GM12878 (cell line): ENCODE measurements at regions not wholly inside any gene's neighbourhood (a gene's known extent, or its start where the extent isn't known, plus 50 kb on each side); places are given as distances from the start of the nearest gene placed in this dataset.

Source experiments
- ATAC-seq: fragments of 200-7000 bp; cut with Tn5 transposase; 3 replicates; pipeline ENCODE4 v1.9.1; 2020; ENCODE audit warnings: mild to moderate bottlenecking, moderate library complexity
- BruUV-seq: library from RNA; stranded (reverse); fragments of 400-500 nt; replicated peaks from 2 replicates; lab custom pipeline; 2021; lab: Mats Ljungman, UMichigan
- CTCF ChIA-PET: fragments of 300-600 bp; sonication (Branson Sonifier 250); formaldehyde crosslinking; extraction: SDS; loops from one replicate; lab custom pipeline; 2021; ENCODE audit warnings: inconsistent platforms; lab: Yijun Ruan, JAX
- POLR2A ChIA-PET: fragments of 350-600 bp; formaldehyde crosslinking; extraction: SDS; loops from one replicate; lab custom pipeline; 2021; ENCODE audit warnings: inconsistent platforms; lab: Charles Lee
- RAD21 ChIA-PET: fragments of 300-600 bp; sonication (Branson Sonifier 250); formaldehyde crosslinking; loops from one replicate; lab custom pipeline; 2023; ENCODE audit warnings: antibody characterized with exemption; ENCODE audit not compliant: unreplicated experiment; lab: Charles Lee
- SMC1A ChIA-PET: fragments of 300-600 bp; sonication (Branson Sonifier 250); formaldehyde crosslinking; loops from one replicate; lab custom pipeline; 2023; ENCODE audit not compliant: unreplicated experiment, uncharacterized antibody; lab: Charles Lee
- DNase-seq: peaks from one replicate; pipeline ENCODE4 v3.0.0-alpha.2; 2011; ENCODE audit warnings: low read depth, low spot score
- FAIRE-seq: peaks from 3 replicates; lab custom pipeline; 2011; peaks lifted over from hg19 to GRCh38; lab: Jason Lieb, UNC
- H2AFZ ChIP-seq: 2 replicates; pipeline ENCODE4 v1.6.0; 2011; ENCODE audit warnings: low read depth, low read length, control low read depth; ENCODE audit not compliant: control insufficient read depth
- H3K27ac ChIP-seq: 2 replicates; pipeline ENCODE4 v1.5.1; 2011; ENCODE audit warnings: control low read depth; ENCODE audit not compliant: control insufficient read depth, insufficient read depth
- H3K27me3 ChIP-seq, 2 experiments: replicated peaks in 1 of 2; 2 replicates each; pipeline versions ENCODE4 v1.6.0 to v1.6.1; 2011; ENCODE audit warnings: low read length in 1 of 2; ENCODE audit not compliant: control insufficient read depth in 2 of 2, insufficient read depth in 2 of 2
- H3K36me3 ChIP-seq, 2 experiments: 2 replicates each; pipeline ENCODE4 v1.5.1; 2011; ENCODE audit warnings: low read length in 1 of 2; ENCODE audit not compliant: control insufficient read depth in 2 of 2, insufficient read depth in 2 of 2
- H3K4me1 ChIP-seq: 2 replicates; pipeline ENCODE4 v1.6.1; 2011; ENCODE audit warnings: mild to moderate bottlenecking, low read length, moderate library complexity, mixed read lengths; ENCODE audit not compliant: control insufficient read depth, insufficient read depth
- H3K4me2 ChIP-seq: 2 replicates; pipeline ENCODE4 v1.6.0; 2011; ENCODE audit warnings: control low read depth; ENCODE audit not compliant: control insufficient read depth, insufficient read depth
- H3K4me3 ChIP-seq: fragments of 200-600 bp; sonication (generic); 2 replicates; pipeline ENCODE4 v1.5.1; 2016
- H3K79me2 ChIP-seq: 2 replicates; pipeline ENCODE4 v1.6.0; 2011; ENCODE audit warnings: low read length; ENCODE audit not compliant: control insufficient read depth, insufficient read depth
- H3K9ac ChIP-seq: 2 replicates; pipeline ENCODE4 v1.8.0; 2011; ENCODE audit warnings: low read length, control low read depth, mixed read lengths; ENCODE audit not compliant: control insufficient read depth, insufficient read depth
- H3K9me3 ChIP-seq: replicated peaks from 3 replicates; pipeline ENCODE4 v1.5.1; 2011; ENCODE audit warnings: mild to moderate bottlenecking, low read length; ENCODE audit not compliant: control insufficient read depth, insufficient read depth
- H4K20me1 ChIP-seq: 2 replicates; pipeline ENCODE4 v1.6.0; 2011; ENCODE audit not compliant: control insufficient read depth, insufficient read depth
- BACH1 ChIP-seq: fragments of 450-650 bp; IDR thresholded peaks from 2 replicates; pipeline ENCODE4 v1.6.1; 2017; ENCODE audit warnings: mild to moderate bottlenecking, borderline replicate concordance
- BCL11A ChIP-seq: IDR thresholded peaks from 2 replicates; pipeline ENCODE4 v1.6.1; 2011; ENCODE audit warnings: low read depth, low read length
- BCL3 ChIP-seq: IDR thresholded peaks from 2 replicates; pipeline ENCODE4 v1.6.1; 2011; ENCODE audit warnings: borderline replicate concordance, low read depth, mild to moderate bottlenecking, moderate library complexity, low read length; ENCODE audit not compliant: insufficient read depth, poor library complexity, severe bottlenecking
- BRCA1 ChIP-seq: IDR thresholded peaks from 2 replicates; pipeline ENCODE4 v1.6.1; 2011; ENCODE audit warnings: low read depth, low read length, improper control_type of control experiment
- CREM ChIP-seq: IDR thresholded peaks from 2 replicates; pipeline ENCODE4 v1.6.1; 2014; ENCODE audit warnings: antibody characterized with exemption, low read depth
- EP300 ChIP-seq, 2 experiments: fragments of 150-350 bp in 1 of 2; IDR thresholded peaks; 2 replicates each; pipeline ENCODE4 v1.6.1; 2011 to 2012; ENCODE audit warnings: low read depth in 2 of 2, low read length in 2 of 2, borderline replicate concordance in 1 of 2, improper control_type of control experiment in 1 of 2, inconsistent platforms in 1 of 2; ENCODE audit not compliant: control insufficient read depth in 1 of 2
- FOS ChIP-seq: IDR thresholded peaks from 3 replicates; pipeline ENCODE4 v1.6.1; 2011; ENCODE audit warnings: borderline replicate concordance; ENCODE audit not compliant: insufficient read length; ENCODE audit errors: extremely low read depth
- HCFC1 ChIP-seq: fragments of 150-350 bp; IDR thresholded peaks from 2 replicates; pipeline ENCODE4 v1.6.1; 2014; ENCODE audit warnings: low read length
- KDM1A ChIP-seq: fragments of 200-600 bp; sonication (generic); IDR thresholded peaks from 2 replicates; pipeline ENCODE4 v1.6.1; 2016; ENCODE audit warnings: borderline replicate concordance
- NR2C1 ChIP-seq: fragments of 450-650 bp; IDR thresholded peaks from 2 replicates; pipeline ENCODE4 v1.6.1; 2017; ENCODE audit warnings: antibody characterized with exemption, mild to moderate bottlenecking, moderate library complexity
- NR2F1 ChIP-seq: fragments of 450-650 bp; conservative IDR thresholded peaks from 2 replicates; pipeline ENCODE4 v1.6.1; 2017; ENCODE audit warnings: mild to moderate bottlenecking
- STAT3 ChIP-seq: IDR thresholded peaks from 2 replicates; pipeline ENCODE4 v1.6.1; 2011; ENCODE audit warnings: low read depth, low read length, improper control_type of control experiment
- ZBED1 ChIP-seq: IDR thresholded peaks from 2 replicates; pipeline ENCODE4 v1.6.1; 2016; ENCODE audit warnings: borderline replicate concordance
- ZNF207 ChIP-seq: fragments of 450-650 bp; IDR thresholded peaks from 2 replicates; pipeline ENCODE4 v1.6.1; 2014; ENCODE audit warnings: antibody characterized with exemption, mild to moderate bottlenecking, borderline replicate concordance
- ZNF24 ChIP-seq: fragments of 450-650 bp; IDR thresholded peaks from 2 replicates; pipeline ENCODE4 v1.6.1; 2017; ENCODE audit warnings: antibody characterized with exemption, mild to moderate bottlenecking
- WGBS: methylation state at CpG from one replicate; pipeline ENCODE4 v1.1.6; 2016; ENCODE audit warnings: low lambda C conversion rate; ENCODE audit not compliant: insufficient replicate concordance, insufficient coverage; ENCODE audit errors: missing lambda C conversion rate; 5-methylcytosine and 5-hydroxymethylcytosine counted together
- in situ Hi-C: fragments of 300-500 bp; cut with MboI; formaldehyde crosslinking; loops from 9 replicates; pipeline ENCODE4 v1.14.3; 2018; ENCODE audit warnings: mixed read lengths
- intact Hi-C: fragments of 100-400 bp; cut with micrococcal nuclease; formaldehyde crosslinking; loops from one replicate; pipeline ENCODE4 v1.14.2; 2022; ENCODE audit not compliant: unreplicated experiment
- TF ChIP-seq, protein P1 (sequence below): fragments of 450-650 bp; IDR thresholded peaks from 2 replicates; pipeline ENCODE4 v1.6.1; 2016; ENCODE audit warnings: mild to moderate bottlenecking
- TF ChIP-seq, protein P2 (sequence below): IDR thresholded peaks from 2 replicates; pipeline ENCODE4 v1.6.1; 2012; ENCODE audit warnings: mild to moderate bottlenecking, low read depth, low read length

- ChIA-PET CTCF (interaction anchor here (1.0 kb wide), 1 partner anchor 14 kb away, joined by 3 read pairs; no protein-coding TSS in a partner anchor), POLR2A (no interaction called here), SMC1A (no interaction called here), RAD21 (no interaction called here)
- Histone ChIP-seq H3K4me3 (no peak overlapping the region), H3K79me2 (no peaks in the 10 kb centered on the region), H3K9me3 (no peaks in the 10 kb centered on the region), H3K27ac (no peak overlapping the region), H4K20me1 (no peaks in the 10 kb centered on the region), H3K27me3 (no peaks in the 10 kb centered on the region), H3K36me3 (no peaks in the 10 kb centered on the region), H3K4me2 (no peak overlapping the region), H3K4me1 (no peaks in the 10 kb centered on the region), H3K9ac (no peak overlapping the region), H2AFZ (no peak overlapping the region)
- DNase-seq (no peak), ATAC-seq (no peak), FAIRE-seq (no peak)
- in situ Hi-C loops, result no loop called here
- TF ChIP-seq ZBED1 (no peak), STAT3 (no peak), NR2C1 (no peak), EP300 (IDR thresholded peaks at IDR 0.05; ENCODE audit: borderline replicate concordance in 1 of 2, control insufficient read depth in 1 of 2, low read depth in 2 of 2, low read length in 2 of 2) (no peak), KDM1A (no peak), ZNF24 (no peak), ZNF207 (no peak), BRCA1 (no peak), CREM (no peak), BCL3 (no peak), NR2F1 (no peak), BACH1 (no peak), BCL11A (no peak), HCFC1 (no peak), FOS (no peak)
- TF ChIP-seq, protein P1, sequence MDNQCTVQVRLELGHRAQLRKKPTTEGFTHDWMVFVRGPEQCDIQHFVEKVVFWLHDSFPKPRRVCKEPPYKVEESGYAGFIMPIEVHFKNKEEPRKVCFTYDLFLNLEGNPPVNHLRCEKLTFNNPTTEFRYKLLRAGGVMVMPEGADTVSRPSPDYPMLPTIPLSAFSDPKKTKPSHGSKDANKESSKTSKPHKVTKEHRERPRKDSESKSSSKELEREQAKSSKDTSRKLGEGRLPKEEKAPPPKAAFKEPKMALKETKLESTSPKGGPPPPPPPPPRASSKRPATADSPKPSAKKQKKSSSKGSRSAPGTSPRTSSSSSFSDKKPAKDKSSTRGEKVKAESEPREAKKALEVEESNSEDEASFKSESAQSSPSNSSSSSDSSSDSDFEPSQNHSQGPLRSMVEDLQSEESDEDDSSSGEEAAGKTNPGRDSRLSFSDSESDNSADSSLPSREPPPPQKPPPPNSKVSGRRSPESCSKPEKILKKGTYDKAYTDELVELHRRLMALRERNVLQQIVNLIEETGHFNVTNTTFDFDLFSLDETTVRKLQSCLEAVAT, result no peak
- TF ChIP-seq, protein P2, sequence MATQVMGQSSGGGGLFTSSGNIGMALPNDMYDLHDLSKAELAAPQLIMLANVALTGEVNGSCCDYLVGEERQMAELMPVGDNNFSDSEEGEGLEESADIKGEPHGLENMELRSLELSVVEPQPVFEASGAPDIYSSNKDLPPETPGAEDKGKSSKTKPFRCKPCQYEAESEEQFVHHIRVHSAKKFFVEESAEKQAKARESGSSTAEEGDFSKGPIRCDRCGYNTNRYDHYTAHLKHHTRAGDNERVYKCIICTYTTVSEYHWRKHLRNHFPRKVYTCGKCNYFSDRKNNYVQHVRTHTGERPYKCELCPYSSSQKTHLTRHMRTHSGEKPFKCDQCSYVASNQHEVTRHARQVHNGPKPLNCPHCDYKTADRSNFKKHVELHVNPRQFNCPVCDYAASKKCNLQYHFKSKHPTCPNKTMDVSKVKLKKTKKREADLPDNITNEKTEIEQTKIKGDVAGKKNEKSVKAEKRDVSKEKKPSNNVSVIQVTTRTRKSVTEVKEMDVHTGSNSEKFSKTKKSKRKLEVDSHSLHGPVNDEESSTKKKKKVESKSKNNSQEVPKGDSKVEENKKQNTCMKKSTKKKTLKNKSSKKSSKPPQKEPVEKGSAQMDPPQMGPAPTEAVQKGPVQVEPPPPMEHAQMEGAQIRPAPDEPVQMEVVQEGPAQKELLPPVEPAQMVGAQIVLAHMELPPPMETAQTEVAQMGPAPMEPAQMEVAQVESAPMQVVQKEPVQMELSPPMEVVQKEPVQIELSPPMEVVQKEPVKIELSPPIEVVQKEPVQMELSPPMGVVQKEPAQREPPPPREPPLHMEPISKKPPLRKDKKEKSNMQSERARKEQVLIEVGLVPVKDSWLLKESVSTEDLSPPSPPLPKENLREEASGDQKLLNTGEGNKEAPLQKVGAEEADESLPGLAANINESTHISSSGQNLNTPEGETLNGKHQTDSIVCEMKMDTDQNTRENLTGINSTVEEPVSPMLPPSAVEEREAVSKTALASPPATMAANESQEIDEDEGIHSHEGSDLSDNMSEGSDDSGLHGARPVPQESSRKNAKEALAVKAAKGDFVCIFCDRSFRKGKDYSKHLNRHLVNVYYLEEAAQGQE, result no peak
- intact Hi-C loops, result no loop called here
- no TSS peak for BruUV-seq
- 4% methylated on average over 1 of the region's 1 CpG for WGBS
These were observed 204.4 kb upstream of the CDH10 start for GRCh38 chr5:24849210-24849609.
